Transverse colon (tissue), 4 donors: ENCODE measurements at regions not wholly inside any gene's neighbourhood (a gene's known extent, or its start where the extent isn't known, plus 50 kb on each side); places are given as distances from the start of the nearest gene placed in this dataset.

ENCODE experiments used
- POLR2A ChIP-seq: fragments of 450-650 bp; IDR thresholded peaks from one replicate; pipeline ENCODE4 v1.6.1; 2016; ENCODE audit warnings: antibody characterized with exemption, mild to moderate bottlenecking, moderate library complexity
- POLR2AphosphoS5 ChIP-seq, 3 donors: sonication (generic); formaldehyde crosslinking; IDR thresholded peaks; one replicate each; pipeline ENCODE4 v1.6.1; 2016; ENCODE audit warnings: antibody characterized with exemption in 3 of 3
- TF ChIP-seq, protein P1 (sequence below), 5 experiments: fragments of 200-600 bp in 3 of 5; fragments of 450-650 bp in 2 of 5; sonication (generic) in 3 of 5; IDR thresholded peaks; 1 replicate in 2 of 5; 2 replicates in 3 of 5; pipeline ENCODE4 v1.5.1; 2016 to 2017; ENCODE audit warnings: antibody characterized with exemption in 5 of 5, inconsistent platforms in 3 of 5, mild to moderate bottlenecking in 2 of 5, moderate library complexity in 1 of 5

DNA sequence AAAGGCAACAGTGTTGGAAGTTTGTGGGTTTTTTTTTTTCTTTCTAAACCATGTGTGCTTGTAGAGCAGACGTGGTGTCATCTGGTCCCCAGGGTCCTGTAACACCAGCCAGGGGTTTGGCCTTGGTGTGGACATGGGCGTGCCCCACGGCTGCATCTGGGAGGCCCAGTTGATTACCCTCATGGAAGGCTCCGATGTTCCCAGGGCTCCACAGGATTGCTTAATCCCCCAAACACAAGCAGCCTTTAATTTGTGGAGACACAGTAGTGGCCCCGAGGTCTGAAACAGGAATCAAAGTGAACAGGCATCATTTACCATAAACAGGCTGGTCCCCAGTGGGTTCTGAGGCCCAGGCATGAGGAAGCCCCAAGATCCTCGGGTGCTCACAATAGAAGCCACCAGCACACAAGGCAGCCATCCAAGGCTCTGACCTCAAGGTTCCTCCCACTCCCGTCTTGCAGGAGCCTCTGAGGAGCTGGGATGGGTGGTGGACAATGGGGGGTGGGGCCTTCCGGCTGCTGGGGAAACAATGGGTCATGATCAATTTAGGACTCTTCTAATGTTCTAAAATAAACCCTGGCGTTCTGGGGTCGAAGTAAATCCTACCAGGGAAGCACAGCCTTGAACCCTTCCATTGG is 115.0 kb upstream of the CD82 start:
- TF ChIP-seq POLR2A: no peak
- TF ChIP-seq, protein P1, sequence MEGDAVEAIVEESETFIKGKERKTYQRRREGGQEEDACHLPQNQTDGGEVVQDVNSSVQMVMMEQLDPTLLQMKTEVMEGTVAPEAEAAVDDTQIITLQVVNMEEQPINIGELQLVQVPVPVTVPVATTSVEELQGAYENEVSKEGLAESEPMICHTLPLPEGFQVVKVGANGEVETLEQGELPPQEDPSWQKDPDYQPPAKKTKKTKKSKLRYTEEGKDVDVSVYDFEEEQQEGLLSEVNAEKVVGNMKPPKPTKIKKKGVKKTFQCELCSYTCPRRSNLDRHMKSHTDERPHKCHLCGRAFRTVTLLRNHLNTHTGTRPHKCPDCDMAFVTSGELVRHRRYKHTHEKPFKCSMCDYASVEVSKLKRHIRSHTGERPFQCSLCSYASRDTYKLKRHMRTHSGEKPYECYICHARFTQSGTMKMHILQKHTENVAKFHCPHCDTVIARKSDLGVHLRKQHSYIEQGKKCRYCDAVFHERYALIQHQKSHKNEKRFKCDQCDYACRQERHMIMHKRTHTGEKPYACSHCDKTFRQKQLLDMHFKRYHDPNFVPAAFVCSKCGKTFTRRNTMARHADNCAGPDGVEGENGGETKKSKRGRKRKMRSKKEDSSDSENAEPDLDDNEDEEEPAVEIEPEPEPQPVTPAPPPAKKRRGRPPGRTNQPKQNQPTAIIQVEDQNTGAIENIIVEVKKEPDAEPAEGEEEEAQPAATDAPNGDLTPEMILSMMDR (IDR thresholded peaks at IDR 0.05): no peak
- no peak for TF ChIP-seq POLR2AphosphoS5 (IDR thresholded peaks at IDR 0.05)
